Ishikawa (cell line): ENCODE measurements at regions not wholly inside any gene's neighbourhood (a gene's known extent, or its start where the extent isn't known, plus 50 kb on each side); places are given as distances from the start of the nearest gene placed in this dataset.

Experiments
- CEBPB ChIP-seq: IDR thresholded peaks from 2 replicates; pipeline ENCODE4 v1.6.1; 2012
- CREB1 ChIP-seq: IDR thresholded peaks from 2 replicates; pipeline ENCODE4 v1.6.1; 2012; ENCODE audit warnings: low read depth
- EGR1 ChIP-seq: IDR thresholded peaks from 2 replicates; pipeline ENCODE4 v1.6.1; 2012
- EP300 ChIP-seq: IDR thresholded peaks from 2 replicates; pipeline ENCODE4 v1.6.1; 2012; ENCODE audit warnings: borderline replicate concordance
- FOXM1 ChIP-seq: IDR thresholded peaks from 2 replicates; pipeline ENCODE4 v1.6.1; 2012; ENCODE audit warnings: low read depth, borderline replicate concordance
- MAX ChIP-seq: IDR thresholded peaks from 2 replicates; pipeline ENCODE4 v1.6.1; 2012
- NFIC ChIP-seq: IDR thresholded peaks from 2 replicates; pipeline ENCODE4 v1.6.1; 2012
- RAD21 ChIP-seq: IDR thresholded peaks from 2 replicates; pipeline ENCODE4 v1.6.1; 2012; ENCODE audit warnings: low read depth
- TAF1 ChIP-seq: IDR thresholded peaks from 2 replicates; pipeline ENCODE4 v1.6.1; 2012; ENCODE audit warnings: low read depth, mild to moderate bottlenecking
- TCF12 ChIP-seq: IDR thresholded peaks from 2 replicates; pipeline ENCODE4 v1.6.1; 2012; ENCODE audit warnings: low read depth
- TEAD4 ChIP-seq: IDR thresholded peaks from 2 replicates; pipeline ENCODE4 v1.6.1; 2012
- YY1 ChIP-seq: IDR thresholded peaks from 2 replicates; pipeline ENCODE4 v1.6.1; 2012; ENCODE audit warnings: low read depth
- ZBTB7A ChIP-seq: IDR thresholded peaks from 2 replicates; pipeline ENCODE4 v1.6.1; 2012; ENCODE audit warnings: low read depth
- TF ChIP-seq, protein P1 (sequence below): IDR thresholded peaks from 2 replicates; pipeline ENCODE4 v1.6.1; 2012
- TF ChIP-seq, protein P2 (sequence below): IDR thresholded peaks from 2 replicates; pipeline ENCODE4 v1.6.1; 2012; ENCODE audit warnings: low read depth, mild to moderate bottlenecking

DNA sequence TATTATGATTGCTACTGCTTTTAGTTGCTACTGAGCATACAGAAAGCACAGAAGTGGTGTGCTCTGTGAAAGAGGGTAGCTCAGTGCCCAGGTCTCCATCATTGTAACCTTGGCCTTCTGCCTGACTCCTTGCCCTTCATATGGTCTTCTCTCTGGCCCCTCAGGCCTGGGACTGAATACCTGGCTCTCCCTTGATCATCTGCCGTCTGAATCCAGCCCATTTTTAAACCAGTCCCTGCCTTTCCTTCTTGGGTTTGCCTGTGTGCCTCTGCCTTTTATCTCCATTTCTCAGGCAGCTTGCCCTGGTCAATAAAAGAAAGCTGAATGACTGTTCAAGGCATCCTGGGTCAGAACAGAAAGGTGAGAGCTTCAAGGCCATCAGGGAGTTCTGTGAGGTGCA is 109.1 kb upstream of the ZNF438 start:
- no peak for TF ChIP-seq TAF1
- no peak for TF ChIP-seq EGR1
- TF ChIP-seq ZBTB7A: no peak
- no peak for TF ChIP-seq CREB1
- TF ChIP-seq CEBPB: no peak
- TF ChIP-seq MAX: no peak
- no peak for TF ChIP-seq FOXM1

DNA sequence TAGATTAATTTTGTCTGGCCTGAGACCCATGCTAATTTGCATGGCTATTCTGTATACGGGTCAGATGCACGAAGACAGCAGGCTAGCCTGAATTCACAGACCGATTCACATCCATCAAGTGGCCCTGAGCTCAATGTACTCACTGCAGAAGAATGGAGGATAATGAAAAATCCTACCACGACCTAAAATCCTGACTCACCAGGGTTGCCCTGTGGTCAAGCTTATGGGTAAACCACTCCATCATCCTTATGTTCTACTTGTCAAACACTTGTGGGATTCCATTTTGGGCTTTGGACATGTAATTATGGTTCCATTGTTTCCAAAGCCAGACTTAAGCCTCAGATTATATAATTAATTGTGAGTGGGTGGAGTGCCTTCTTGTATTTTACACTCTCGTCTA is 110.4 kb upstream of the ZNF438 start:
- no peak for TF ChIP-seq TEAD4

- no peak for TF ChIP-seq MAX
- TF ChIP-seq CREB1: no peak
- TF ChIP-seq TAF1: no peak
- no peak for TF ChIP-seq RAD21
- no peak for TF ChIP-seq NFIC
- no peak for TF ChIP-seq EGR1
- TF ChIP-seq CEBPB: no peak
- no peak for TF ChIP-seq YY1
- TF ChIP-seq, protein P1, sequence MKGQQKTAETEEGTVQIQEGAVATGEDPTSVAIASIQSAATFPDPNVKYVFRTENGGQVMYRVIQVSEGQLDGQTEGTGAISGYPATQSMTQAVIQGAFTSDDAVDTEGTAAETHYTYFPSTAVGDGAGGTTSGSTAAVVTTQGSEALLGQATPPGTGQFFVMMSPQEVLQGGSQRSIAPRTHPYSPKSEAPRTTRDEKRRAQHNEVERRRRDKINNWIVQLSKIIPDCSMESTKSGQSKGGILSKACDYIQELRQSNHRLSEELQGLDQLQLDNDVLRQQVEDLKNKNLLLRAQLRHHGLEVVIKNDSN: no peak
- no peak for TF ChIP-seq ZBTB7A
- TF ChIP-seq FOXM1: no peak
- no peak for TF ChIP-seq TCF12
Measured at GRCh38 chr10:31143331-31143935, 111.8 kb upstream of the ZNF438 start.

DNA sequence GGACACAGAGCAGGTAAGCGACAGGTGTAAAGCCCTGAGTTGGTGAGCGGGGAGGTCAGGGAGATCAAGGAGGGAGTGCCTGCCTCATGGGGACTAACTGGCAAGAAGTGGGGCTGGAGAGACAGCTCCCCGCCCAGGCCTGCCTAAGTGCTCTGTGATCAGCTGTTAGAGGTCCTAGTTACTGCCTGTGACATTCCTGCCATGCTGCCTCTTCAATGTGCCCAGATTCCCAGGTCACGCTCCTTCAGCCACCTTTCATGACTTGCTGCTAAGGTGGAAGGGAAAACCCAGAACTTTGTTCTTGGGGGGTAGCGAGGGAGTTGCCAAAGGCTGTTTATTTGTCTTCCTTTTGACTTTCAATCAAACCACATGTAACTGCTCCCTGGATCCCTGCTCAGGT is 114.3 kb upstream of the ZNF438 start:
- TF ChIP-seq EP300: no peak
- no peak for TF ChIP-seq CEBPB
- TF ChIP-seq, protein P1: no peak
- TF ChIP-seq RAD21: no peak
- TF ChIP-seq, protein P2, sequence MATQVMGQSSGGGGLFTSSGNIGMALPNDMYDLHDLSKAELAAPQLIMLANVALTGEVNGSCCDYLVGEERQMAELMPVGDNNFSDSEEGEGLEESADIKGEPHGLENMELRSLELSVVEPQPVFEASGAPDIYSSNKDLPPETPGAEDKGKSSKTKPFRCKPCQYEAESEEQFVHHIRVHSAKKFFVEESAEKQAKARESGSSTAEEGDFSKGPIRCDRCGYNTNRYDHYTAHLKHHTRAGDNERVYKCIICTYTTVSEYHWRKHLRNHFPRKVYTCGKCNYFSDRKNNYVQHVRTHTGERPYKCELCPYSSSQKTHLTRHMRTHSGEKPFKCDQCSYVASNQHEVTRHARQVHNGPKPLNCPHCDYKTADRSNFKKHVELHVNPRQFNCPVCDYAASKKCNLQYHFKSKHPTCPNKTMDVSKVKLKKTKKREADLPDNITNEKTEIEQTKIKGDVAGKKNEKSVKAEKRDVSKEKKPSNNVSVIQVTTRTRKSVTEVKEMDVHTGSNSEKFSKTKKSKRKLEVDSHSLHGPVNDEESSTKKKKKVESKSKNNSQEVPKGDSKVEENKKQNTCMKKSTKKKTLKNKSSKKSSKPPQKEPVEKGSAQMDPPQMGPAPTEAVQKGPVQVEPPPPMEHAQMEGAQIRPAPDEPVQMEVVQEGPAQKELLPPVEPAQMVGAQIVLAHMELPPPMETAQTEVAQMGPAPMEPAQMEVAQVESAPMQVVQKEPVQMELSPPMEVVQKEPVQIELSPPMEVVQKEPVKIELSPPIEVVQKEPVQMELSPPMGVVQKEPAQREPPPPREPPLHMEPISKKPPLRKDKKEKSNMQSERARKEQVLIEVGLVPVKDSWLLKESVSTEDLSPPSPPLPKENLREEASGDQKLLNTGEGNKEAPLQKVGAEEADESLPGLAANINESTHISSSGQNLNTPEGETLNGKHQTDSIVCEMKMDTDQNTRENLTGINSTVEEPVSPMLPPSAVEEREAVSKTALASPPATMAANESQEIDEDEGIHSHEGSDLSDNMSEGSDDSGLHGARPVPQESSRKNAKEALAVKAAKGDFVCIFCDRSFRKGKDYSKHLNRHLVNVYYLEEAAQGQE: no peak
- no peak for TF ChIP-seq FOXM1
- TF ChIP-seq YY1: no peak
- TF ChIP-seq TCF12: no peak
- no peak for TF ChIP-seq ZBTB7A
- no peak for TF ChIP-seq TAF1
- no peak for TF ChIP-seq EGR1
- TF ChIP-seq MAX: no peak
- TF ChIP-seq TEAD4: no peak
- TF ChIP-seq CREB1: no peak
- no peak for TF ChIP-seq NFIC

- TF ChIP-seq CREB1: no peak
- TF ChIP-seq TCF12: no peak
- TF ChIP-seq, protein P2: no peak
- no peak for TF ChIP-seq MAX
- no peak for TF ChIP-seq NFIC
- TF ChIP-seq FOXM1: no peak
- no peak for TF ChIP-seq TEAD4
- no peak for TF ChIP-seq EGR1
- no peak for TF ChIP-seq TAF1
- TF ChIP-seq, protein P1: no peak
- no peak for TF ChIP-seq CEBPB
- TF ChIP-seq EP300: no peak
- TF ChIP-seq YY1: no peak
- TF ChIP-seq RAD21: no peak
- no peak for TF ChIP-seq ZBTB7A
Measured at GRCh38 chr10:31146491-31147209, 115.0 kb upstream of the ZNF438 start.
